ENCODE measurements at regions not wholly inside any gene's neighbourhood (a gene's known extent, or its start where the extent isn't known, plus 50 kb on each side); places are given as distances from the start of the nearest gene placed in this dataset.
"Not testable (repeated sequence)": the region's sequence is repeated elsewhere in the genome, so short reads cannot be mapped to it uniquely, and the experiment has no call there.

DNA sequence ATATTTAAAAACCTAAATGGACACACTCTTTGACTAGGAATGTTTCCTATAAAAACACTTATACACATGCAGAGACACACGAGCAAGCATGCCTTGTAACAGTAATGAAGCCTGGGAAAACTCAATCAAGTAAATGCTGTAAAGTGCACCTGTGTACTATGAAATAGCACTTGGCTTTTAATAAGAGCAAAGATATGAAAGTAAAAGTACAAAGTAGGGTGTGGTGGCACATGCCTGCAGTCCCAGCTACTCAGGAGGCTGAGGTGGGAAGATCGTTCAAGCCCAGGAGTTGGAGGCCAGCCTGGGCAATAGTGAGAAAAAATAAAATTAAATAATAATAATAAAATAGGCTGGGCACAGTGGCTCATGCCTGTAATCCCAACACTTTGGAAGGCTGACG is 166.9 kb upstream of the GRK3 start:
- DNase-seq = no peak

DNA sequence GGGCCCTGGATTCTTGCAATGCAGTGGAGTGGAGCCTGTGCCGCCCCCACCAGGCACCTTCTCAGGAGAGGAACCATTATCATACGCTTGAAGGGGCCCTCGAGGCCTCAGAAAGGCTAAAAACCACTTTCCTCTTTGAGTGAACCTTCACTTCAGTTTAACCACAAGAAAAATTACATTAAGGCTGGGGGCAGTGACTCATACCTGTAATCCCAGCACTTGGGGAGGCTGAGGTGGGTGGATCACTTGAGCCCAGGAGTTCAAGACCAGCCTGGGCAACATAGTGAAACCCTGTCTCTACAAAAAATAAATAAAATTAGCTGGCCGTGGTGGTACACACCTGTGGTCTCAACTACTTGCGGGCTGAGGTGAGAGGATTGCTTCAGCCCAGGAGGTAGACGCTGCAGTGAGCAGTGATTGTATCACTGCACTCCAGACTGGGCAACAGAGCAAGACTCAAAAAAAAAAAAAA is 165.8 kb upstream of the GRK3 start:
- DNase-seq = not testable (repeated sequence)

DNA sequence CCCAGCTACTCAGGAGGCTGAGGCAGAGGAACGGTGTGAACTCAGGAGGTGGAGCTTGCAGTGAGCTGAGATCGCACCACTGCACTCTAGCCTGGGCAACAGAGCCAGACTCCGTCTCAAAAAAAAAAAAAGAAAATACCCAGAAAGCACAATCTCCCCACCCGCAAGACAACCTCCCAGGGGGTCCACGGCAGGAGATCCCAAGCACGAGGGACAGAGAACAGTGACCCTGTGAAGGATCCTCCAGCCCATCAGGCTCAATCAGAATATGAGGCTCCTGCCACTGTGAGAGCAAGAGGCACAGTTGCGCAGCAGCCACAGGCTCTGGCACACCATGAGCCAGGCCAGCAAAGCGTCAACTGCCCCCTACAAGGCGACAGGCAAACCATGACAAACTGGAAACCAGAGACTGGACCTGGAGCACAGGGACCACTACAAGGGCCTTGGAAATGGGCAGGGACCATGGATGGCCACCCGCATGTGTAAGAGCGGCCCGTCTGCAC is 164.8 kb upstream of the GRK3 start:
- no peak for DNase-seq

DNA sequence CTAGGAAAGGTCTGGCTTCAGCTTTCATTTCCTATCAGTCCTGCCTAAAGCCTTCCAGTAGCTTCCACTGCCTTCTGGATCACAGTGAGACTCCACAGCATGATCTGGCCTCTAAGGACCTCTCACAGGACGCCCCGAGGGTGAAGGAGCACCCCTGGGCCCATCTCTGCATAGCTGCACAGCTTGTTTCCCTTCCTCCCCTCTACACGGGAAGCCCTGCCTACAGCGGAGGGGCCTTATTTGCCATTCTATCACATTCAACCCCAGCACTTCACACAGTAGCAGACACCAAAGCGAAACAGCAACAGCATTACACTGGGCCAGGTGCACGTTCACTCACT is 162.3 kb upstream of the GRK3 start:
- no peak for DNase-seq

DNA sequence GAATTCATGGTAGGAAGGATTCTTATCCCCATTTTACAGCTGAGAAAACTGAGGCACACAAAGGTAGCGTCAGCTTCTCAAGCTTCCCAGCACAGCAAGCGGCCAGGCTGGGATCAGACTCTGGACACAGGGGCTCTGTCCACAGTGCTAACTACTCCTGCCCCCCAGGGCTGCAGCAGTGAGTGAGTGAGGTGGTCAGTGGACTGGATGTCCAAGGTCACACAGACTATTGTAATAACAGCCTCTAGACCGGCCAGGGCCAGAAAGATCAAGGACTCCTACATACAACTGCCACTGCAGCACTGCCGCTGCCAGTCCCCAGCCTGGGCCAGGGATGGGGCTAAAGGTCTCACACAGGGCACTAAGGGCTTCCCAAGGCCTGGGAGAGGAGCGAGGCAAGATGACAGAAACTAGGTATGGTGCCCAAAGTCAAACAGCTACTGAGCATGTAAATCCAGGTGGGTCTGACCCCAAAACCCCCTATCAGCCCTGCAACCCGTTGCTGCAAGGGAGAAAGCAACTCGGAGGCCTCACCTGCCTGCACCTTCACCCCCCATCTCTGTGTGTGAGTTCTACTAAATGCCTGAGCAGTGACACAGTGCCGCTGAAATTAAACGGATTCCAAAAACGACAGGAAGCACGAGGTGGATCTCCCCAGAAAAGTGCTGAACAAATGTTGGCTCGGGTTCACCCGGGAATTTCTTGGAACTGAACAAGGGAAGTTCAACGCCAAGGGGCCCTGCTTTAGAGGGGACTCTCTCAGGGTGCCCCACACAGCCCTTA is 161.8 kb upstream of the GRK3 start:
- DNase-seq = no peak

DNA sequence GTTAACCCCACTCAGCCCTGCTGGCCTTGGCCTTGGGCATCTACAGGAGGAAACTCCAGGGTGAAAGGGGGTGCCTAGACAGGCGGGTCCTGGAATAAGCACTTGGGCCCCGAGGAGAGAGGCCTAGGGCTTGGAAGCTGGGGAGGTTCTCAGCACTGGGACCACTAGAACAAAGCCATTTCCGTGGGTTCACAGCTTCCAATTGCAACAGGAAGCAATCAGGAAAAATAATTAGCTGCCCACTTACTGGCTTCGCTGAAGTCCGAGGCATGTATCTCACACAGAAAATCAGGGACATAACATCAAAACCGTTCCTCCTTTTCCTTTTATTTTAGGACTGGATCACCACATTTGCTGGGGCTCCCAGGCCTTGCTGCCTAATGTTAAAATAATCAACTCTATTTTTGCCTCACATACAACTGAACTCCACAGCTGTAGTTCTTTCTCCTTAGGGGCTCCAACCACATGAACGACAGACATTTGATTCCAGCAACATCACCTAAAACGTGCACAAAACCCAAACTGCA is 161.1 kb upstream of the GRK3 start:
- DNase-seq = no peak

DNA sequence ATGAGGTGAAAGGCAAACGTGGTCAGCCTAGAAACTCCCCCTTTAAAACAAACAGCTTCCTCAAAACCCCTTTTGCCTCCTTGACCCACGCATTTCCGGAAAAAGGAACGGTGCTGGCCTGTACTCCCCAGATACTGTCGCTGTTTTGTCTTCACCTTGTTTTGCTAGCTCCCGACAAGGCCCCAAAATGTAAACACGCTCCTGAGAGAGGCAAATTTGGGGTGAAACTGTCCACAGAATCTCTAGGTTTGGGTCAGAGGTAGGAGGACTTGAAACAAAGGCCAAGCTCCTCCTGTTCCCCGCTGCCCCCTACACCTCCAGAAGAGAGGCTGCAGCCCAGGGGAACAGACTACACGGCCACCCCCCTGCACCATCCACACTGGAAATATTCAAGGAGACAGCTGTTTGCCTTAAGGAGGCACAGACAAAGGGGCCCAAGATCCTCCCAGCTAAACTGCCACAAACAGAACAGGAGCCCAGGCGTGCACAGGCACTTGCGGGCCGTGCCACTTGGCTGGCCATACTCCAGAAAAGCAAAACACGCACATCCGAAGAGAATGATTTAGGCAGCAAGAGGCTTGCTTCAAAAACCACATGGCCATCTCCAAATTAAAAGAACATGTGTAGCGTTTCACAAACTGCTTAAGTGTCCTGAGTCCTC is 160.5 kb upstream of the GRK3 start:
- peak; percentile 23 for DNase-seq

DNA sequence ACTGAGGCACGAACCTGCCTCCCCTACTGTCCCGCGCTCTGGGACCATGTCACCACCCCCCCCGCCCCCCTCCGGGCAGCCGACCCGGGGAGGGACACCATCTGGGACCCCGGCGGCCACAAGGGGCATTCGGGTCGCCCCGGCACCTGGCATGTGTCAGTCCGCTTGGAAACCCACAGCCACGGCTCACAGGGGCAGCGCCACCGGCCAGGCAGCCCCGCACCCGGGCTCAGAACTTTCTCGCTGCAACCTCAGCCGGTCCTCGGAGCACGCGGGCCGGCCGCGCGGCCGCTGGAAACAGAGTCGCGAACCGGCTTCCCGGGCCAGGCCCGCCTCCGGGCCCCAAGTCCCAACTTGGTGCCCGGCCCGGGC is 159.9 kb upstream of the GRK3 start:
- peak; percentile 5 for DNase-seq

DNA sequence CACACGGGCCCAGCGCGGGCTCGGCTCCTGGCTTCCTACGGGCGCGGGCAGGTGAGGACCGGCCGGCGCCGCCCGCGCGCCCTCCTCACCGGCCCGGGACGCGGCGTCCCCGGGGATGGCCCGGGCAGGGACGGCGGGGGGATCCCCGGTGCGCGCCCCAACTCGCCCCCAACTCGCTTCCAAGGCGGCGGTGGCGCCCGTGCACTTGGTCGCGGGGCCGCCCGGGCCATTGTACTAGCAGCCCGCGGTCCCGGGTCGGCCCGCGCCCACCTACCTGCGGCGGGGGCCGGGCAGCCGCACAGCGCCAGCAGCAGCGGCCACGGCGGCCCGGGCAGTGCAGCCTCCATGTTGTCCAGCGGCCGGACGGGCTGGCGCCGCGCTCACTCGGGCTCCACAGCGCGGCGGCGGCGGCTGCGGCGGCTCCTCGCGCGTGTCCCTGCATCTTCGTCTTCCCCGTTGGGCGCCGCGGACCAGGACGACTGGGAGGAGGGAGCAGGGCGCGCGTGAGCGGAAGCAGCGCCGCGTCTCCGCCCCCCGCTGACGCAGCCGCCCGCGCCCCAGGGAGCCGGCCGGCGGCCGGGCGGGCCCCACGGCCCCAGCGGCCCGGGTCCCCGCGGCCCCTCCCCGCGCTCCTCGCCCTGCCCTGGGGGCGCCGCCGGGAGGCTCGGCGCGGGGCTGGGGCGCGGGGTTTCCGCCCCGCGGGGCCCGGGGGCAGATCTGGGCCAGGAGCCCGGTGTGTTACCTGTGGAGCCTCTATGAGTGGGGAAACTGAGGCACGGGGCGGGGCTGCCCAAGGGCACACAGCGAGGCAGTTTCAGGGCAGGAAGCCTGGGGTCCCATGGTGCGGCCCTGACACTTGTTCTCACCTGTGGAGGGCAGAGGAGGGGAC is 159.3 kb upstream of the GRK3 start:
- peak; percentile 48 for DNase-seq

DNA sequence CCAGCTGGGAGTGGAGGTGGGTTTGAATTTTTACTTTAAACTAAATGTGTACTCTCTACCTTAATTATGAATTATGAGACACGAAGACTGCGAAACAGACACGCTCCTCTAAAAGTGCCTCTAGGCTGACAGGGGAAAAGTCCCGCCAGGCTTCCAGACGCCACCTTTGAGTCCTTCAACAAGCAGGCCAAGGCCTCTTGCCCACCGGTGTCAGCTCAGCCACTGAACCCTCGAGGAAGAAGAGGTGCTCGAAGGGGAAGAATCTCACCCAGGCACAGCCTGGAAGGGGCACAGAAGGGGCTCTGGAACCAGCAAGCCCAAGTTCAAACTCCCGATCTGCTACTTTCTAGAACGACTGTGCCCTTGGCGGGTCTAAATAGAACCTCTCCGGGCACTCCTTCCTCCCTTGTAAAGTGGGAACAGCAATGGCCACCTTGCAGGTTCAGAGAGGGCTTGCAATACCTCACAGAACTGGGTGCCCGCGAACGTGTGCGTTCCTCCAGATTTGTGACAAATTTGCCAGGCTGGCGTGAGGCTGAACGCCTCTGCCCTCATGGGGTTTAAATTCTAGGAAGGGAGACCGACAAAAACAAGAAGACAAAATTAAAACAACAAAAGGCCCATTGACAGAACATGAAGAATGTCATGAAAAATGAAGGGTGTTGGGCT is 158.5 kb upstream of the GRK3 start:
- DNase-seq = no peak

DNA sequence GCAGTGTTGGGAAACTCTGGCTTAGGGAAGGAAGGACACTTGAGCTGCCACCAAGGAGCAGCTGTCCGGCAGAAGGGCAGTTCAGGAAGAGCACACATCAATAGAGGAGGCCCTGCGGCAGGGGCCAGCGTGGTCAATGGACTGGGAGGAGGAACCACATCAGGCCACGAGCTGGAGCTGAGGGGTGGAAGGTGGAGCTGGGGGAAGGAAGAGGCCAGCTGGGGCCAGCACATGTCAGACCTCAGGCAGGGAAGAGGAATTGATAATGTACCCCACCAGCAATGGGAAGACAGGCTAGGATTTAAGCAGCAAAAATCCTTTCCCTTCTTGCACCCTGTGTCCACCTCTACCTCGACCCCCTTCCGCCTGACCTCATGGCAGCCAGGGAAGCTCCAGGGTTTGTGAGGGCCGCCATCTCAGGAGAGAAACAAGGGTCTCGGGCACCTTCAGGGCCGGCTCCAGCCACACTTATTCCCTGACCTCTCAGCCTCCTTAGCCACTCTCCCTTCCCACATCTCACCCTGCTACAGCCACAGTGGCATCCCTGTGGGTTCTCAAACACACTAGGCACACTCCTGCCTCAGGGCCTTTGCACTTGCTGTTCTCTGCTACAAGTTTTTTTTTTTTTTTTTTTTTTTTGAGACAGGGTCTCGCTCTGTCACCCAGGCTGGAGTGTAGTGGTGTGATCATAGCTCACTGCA is 157.8 kb upstream of the GRK3 start:
- no peak for DNase-seq

DNA sequence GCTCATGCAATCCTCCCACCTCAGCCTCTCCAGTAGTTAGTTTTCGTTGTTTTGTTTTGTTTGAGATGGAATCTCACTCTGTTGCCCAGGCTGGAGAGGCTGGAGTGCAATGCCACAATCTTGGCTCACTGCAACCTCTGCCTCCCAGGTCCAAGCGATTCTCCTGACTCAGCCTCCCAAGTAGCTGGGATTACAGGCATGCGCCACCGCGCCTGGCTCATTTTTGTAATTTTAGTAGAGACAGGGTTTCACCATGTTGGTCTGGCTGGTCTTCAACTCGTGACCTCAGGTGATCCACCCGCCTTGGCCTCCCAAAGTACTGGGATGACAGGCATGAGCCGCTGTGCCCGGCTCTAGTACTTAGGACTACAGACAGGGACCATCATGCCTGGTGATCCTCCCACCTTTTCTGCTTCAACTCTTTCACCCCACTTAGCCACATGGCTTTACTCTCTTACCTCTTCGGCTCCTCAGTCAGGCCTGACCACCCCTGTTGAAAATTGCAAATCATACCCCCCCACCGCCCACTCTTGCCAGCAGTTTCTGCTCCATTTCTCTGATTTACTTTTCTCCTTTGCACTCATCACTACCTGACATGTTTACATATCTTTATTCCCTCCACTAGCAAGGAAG is 157.1 kb upstream of the GRK3 start:
- no peak for DNase-seq

DNA sequence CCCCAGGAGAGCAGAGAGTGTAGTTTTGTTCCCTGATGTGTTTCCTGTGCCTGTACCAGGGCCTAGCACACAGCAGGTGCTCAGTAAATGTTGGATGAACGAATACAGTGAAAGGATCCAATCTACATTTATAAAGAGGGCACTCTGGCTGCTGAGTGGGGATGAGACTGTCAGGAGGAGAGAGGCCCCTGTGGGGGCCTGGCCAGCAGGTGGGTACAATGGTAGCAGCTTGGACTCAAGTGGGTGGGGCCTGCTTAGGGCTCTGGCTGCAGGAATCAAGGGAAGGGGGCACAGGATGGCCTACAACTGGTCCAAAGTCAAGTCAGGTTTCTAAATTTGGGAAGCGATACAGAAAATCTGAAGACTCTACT is 156.6 kb upstream of the GRK3 start:
- DNase-seq = no peak

DNA sequence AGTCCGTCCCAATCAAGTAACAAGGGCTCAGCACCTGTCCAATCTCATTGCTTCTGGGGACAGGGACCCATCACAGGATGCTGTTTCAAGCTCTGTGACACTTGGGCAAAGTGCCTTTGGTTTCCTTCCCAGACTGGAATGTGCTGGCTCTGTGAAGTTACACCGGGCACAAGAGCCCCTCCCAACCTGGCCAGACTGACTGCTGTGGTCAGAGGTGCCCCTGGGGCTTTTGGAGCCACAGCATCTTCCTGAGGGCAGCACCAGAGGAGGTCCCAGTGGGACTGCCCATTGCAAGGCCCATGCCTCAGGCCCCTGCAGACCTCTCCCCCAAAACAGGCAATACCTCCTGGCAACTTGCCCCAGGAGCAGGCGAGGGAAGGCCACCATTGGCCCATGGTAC is 155.2 kb upstream of the GRK3 start:
- DNase-seq = no peak

DNA sequence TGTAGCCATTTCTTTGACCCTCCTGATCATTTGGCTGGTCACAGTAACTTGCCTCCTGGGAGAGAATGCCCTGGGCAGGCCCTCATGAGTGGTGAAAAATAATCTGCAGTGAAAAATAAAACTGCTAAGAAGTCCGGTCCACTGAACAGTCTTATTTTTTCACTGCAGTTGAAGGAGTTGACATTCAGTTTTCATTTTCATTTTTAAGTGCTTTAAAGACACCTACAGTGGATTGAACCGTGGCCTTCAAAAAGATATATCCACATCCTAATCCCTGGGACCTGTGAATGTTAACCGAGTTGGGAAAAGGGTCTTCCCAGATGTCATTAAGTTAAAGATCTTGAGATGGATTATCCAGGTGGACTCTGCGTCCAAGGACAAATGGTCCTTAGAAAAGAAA is 153.6 kb upstream of the GRK3 start:
- no peak for DNase-seq

DNA sequence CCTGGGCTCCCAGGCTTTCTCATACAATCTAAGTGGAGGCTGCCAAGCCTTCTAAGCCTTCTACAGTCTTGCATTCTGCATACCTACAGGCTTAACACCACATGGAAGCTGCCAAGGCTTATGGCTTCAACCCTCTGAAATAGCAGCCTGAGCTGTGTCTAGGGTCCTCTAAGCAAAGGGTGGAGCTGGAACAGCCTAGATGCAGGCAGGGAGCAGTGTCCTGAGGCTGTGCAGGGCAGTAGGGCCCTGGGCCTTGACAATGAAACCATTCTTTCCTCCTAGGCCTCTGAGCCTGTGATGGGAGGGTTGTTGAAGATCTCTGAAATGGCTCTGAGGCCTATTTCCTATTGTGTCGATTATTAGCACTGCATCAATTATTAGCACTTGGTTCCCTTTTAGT is 150.9 kb upstream of the GRK3 start:
- no peak for DNase-seq

DNA sequence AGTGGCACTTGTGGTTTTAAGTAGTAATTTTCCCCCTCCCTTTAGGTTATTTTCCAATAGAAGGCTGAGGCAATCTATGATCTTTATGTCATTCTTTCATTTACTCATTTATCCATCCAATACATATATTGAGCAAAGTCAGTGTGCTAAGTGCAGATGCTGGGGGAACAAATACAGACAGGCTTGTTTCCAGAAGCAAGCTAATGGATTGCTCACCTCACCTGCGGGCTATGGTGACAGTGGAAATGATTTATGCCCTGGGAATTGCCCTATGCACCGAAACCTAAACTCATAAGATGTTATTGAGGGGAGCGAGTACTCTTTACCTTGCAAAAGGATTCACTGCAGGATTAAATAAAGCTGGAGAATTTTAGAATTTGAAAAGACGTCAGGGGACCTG is 148.7 kb upstream of the GRK3 start:
- not testable (repeated sequence) for DNase-seq

DNA sequence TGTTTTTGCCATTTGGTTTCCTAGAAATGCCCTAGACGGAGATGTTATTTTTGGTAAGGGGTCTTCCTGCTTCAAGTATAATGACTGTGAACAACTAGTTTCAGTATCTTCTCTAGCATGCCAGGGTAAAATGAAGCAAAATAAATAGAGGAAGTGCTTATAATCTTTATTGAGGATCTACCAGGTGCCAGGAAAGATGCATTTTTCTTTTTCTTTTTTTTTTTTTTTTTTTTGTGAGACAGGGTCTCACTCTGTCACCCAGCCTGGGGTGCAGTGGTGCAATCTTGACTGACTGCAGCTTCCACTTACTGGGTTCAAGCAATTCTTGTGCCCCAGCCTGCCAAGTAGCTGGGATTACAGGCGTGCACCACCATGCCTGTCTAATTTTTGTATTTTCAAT is 146.6 kb upstream of the GRK3 start:
- DNase-seq = not testable (repeated sequence)

DNA sequence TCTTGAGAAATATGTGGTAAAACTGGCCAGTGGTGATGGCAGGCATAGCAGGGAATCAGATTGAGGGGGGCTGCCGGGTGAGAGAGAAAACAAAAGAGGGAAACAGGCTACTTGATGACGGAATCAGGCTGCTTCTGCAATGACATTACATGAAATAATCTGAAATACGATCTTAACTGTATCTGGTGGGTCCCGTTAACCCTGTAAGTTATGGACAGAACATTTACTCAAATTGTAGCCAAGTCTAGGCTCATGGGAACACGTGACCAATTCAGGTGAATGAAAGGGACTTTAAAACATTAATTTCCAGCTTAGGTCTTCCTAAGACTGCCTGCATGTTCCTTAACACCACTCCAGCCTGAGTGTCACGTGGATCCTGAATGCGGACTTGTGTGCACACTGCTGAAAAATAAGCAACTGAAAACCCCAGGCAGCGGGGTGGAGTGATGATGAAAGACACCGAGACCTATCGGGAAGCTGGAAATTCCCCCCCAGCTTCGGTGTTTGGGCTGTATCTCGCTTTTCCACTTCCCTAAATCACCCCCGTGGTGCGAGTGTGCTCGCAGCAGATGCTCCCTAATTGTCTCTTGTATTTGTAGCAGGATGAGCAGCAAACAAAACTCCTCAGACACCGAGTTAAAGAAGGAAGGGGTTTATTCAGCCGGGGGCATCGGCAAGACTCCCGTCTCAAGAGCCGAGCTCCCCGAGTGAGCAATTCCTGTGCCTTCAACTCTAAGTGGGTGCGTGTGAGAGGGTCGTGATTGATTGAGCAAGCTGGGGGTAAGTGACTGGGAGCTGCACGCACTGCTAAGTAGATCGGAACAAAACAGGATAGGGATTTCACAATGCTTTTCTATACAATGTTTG is 145.0 kb upstream of the GRK3 start:
- DNase-seq = peak; percentile 49

DNA sequence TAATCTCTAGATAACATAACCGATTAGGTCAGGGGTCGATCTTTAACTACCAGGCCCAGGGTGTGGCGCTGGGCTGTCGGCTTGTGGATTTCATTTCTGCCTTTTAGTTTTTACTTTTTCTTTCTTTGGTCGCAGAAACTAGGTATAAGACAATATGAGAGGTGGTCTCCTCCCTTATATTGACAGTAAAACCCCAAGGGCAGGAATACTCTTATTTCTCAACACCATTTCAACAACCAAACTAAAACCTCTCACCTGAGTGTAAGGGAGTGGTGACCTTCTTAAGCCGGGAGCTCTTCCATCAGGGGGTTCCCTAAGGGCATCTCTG is 144.4 kb upstream of the GRK3 start:
- DNase-seq = not testable (repeated sequence)

DNA sequence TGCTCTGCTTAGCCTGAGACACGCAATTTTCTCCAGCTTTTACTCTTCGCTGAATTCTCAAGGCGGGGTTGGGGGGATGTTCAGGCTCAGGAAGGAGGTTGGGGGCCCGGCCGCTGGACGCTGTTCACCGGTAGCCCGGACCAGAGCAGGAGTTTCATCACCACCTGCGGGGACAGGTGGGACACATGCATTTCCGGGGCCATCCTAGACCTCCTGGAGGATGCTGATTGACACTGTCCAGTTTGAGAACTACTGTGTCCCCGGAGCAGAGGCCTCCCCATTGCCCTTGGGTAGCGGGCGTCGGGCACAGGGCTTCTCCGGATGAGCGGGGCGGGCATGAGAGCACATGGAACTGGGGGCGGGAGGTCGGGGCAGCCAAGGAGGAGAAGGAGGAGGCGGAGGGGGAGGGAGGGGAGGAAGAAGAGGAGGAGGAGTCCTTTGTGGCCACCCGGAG is 144.0 kb upstream of the GRK3 start:
- DNase-seq = peak; percentile 33

Data from NCI-H2171 (cell line).